MM.1S (cell line): ENCODE measurements at regions not wholly inside any gene's neighbourhood (a gene's known extent, or its start where the extent isn't known, plus 50 kb on each side); places are given as distances from the start of the nearest gene placed in this dataset.

Experiments used
- DNase-seq: peaks from one replicate; pipeline ENCODE4 v3.0.0-alpha.2; 2015
- H2AFZ ChIP-seq: fragments of 300-600 bp; sonication (generic); 2 replicates; pipeline ENCODE4 v1.6.0; 2016; ENCODE audit warnings: antibody characterized with exemption, low read length
- H3F3A ChIP-seq: fragments of 300-600 bp; sonication (generic); 2 replicates; pipeline ENCODE4 v1.6.1; 2016; ENCODE audit warnings: mild to moderate bottlenecking, antibody characterized with exemption, low read length, moderate library complexity, mixed read lengths; ENCODE audit not compliant: insufficient read depth
- H3K27ac ChIP-seq: fragments of 300-600 bp; sonication (generic); 2 replicates; pipeline ENCODE4 v1.5.1; 2016; ENCODE audit warnings: mild to moderate bottlenecking, low read length
- H3K27me3 ChIP-seq: fragments of 300-600 bp; sonication (generic); replicated peaks from 2 replicates; pipeline ENCODE4 v1.6.0; 2016; ENCODE audit warnings: low read length; ENCODE audit not compliant: insufficient read depth
- H3K36me3 ChIP-seq: fragments of 300-600 bp; sonication (generic); replicated peaks from 2 replicates; pipeline ENCODE4 v1.6.1; 2016; ENCODE audit warnings: mild to moderate bottlenecking, low read length, mixed read lengths; ENCODE audit not compliant: insufficient read depth
- H3K4me1 ChIP-seq: fragments of 300-600 bp; sonication (generic); 2 replicates; pipeline ENCODE4 v1.6.1; 2016; ENCODE audit warnings: low read length, mixed read lengths
- H3K4me2 ChIP-seq: fragments of 300-600 bp; sonication (generic); 2 replicates; pipeline ENCODE4 v1.6.0; 2016; ENCODE audit warnings: low read depth, low read length
- H3K4me3 ChIP-seq: fragments of 300-600 bp; sonication (generic); 2 replicates; pipeline ENCODE4 v1.5.1; 2016; ENCODE audit warnings: low read length, mixed read lengths
- H3K79me2 ChIP-seq: fragments of 300-600 bp; sonication (generic); 2 replicates; pipeline ENCODE4 v1.6.1; 2016; ENCODE audit warnings: mixed run types, low read length, mixed read lengths
- H3K9ac ChIP-seq: fragments of 300-600 bp; sonication (generic); 2 replicates; pipeline ENCODE4 v1.6.1; 2016; ENCODE audit warnings: low read length, mixed read lengths
- H3K9me2 ChIP-seq: fragments of 300-600 bp; sonication (generic); replicated peaks from 2 replicates; pipeline ENCODE4 v1.6.1; 2016; ENCODE audit warnings: mild to moderate bottlenecking, low read length, mixed read lengths; ENCODE audit not compliant: insufficient read depth
- H3K9me3 ChIP-seq: fragments of 300-600 bp; sonication (generic); replicated peaks from 2 replicates; pipeline ENCODE4 v1.6.1; 2016; ENCODE audit warnings: mild to moderate bottlenecking, low read length, mixed read lengths; ENCODE audit not compliant: insufficient read depth
- H4K20me1 ChIP-seq: fragments of 300-600 bp; sonication (generic); 2 replicates; pipeline ENCODE4 v1.6.1; 2016; ENCODE audit warnings: mild to moderate bottlenecking, low read length, moderate library complexity, mixed read lengths; ENCODE audit not compliant: insufficient read depth
- EZH2 ChIP-seq: fragments of 300-600 bp; sonication (generic); optimal IDR thresholded peaks from 2 replicates; pipeline ENCODE3; 2017; ENCODE audit warnings: low read depth, mild to moderate bottlenecking, antibody characterized with exemption, low read length, mixed read lengths
- EZH2phosphoT487 ChIP-seq: fragments of 300-600 bp; sonication (generic); IDR thresholded peaks from 2 replicates; pipeline ENCODE4 v1.6.1; 2018; ENCODE audit warnings: antibody characterized with exemption, low read length
- TF ChIP-seq, protein P1 (sequence below): fragments of 300-600 bp; sonication (generic); IDR thresholded peaks from 2 replicates; pipeline ENCODE4 v1.5.1; 2016; ENCODE audit warnings: antibody characterized with exemption, low read length, mixed read lengths

DNA sequence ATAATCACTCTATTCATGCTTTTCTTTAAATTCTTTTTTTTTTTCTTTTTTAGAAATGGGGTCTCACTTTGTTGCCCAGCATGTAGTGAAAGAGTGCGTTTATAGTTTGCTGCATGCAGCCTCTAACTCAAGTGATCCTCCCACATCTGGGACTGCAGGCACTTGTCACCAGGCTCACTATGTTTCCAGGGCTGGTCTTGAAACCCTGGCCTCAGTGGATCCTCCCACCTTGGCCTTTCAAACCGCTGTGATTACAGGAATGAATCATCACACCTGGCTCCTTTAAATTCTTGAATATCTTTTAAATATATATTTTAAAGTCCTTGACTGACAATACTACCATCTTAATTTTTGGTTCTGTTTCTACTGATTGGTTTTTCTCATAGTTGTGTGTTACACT is 591.6 kb upstream of the KCND2 start:
- Histone ChIP-seq H3K4me2 (no peak overlapping the region), H3F3A (no peaks in the 10 kb centered on the region), H3K27me3 (no peaks in the 10 kb centered on the region), H3K9ac (no peak overlapping the region), H4K20me1 (no peaks in the 10 kb centered on the region), H3K9me2 (no peaks in the 10 kb centered on the region), H3K4me1 (no peaks in the 10 kb centered on the region), H3K79me2 (no peaks in the 10 kb centered on the region), H3K27ac (no peak overlapping the region), H2AFZ (no peak overlapping the region), H3K4me3 (no peak overlapping the region), H3K9me3 (no peaks in the 10 kb centered on the region), H3K36me3 (no peaks in the 10 kb centered on the region)
- TF ChIP-seq EZH2phosphoT487, result no peak
- TF ChIP-seq EZH2, result no peak
- TF ChIP-seq, protein P1, sequence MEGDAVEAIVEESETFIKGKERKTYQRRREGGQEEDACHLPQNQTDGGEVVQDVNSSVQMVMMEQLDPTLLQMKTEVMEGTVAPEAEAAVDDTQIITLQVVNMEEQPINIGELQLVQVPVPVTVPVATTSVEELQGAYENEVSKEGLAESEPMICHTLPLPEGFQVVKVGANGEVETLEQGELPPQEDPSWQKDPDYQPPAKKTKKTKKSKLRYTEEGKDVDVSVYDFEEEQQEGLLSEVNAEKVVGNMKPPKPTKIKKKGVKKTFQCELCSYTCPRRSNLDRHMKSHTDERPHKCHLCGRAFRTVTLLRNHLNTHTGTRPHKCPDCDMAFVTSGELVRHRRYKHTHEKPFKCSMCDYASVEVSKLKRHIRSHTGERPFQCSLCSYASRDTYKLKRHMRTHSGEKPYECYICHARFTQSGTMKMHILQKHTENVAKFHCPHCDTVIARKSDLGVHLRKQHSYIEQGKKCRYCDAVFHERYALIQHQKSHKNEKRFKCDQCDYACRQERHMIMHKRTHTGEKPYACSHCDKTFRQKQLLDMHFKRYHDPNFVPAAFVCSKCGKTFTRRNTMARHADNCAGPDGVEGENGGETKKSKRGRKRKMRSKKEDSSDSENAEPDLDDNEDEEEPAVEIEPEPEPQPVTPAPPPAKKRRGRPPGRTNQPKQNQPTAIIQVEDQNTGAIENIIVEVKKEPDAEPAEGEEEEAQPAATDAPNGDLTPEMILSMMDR, result no peak
- DNase-seq, result no peak

DNA sequence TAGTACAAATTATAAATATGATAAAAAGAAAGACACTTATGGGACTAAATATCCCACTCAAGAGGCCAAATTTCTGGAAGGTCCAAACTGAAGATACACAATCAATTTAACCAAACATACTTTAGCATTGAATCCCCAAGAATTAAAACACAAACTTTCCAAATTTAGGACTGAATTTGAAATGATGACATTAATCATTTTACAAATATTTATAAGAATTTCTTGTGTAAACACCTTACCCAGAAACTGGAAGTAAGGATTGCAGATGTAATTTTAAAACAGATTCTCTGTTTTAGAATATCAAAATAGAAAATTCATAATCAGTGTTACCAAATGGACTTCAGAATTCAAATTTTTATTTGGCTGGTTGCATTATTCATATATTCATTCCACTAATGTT is 588.2 kb upstream of the KCND2 start:
- Histone ChIP-seq H3K9me3 (no peaks in the 10 kb centered on the region), H3K36me3 (no peaks in the 10 kb centered on the region), H2AFZ (no peak overlapping the region), H3K9me2 (no peaks in the 10 kb centered on the region), H3K9ac (no peak overlapping the region), H3K27ac (no peak overlapping the region), H3F3A (no peaks in the 10 kb centered on the region), H3K4me1 (no peaks in the 10 kb centered on the region), H3K4me3 (no peak overlapping the region), H4K20me1 (no peaks in the 10 kb centered on the region), H3K79me2 (no peaks in the 10 kb centered on the region), H3K4me2 (no peak overlapping the region), H3K27me3 (no peaks in the 10 kb centered on the region)
- TF ChIP-seq, protein P1, result no peak
- no peak for TF ChIP-seq EZH2
- no peak for TF ChIP-seq EZH2phosphoT487
- no peak for DNase-seq

DNA sequence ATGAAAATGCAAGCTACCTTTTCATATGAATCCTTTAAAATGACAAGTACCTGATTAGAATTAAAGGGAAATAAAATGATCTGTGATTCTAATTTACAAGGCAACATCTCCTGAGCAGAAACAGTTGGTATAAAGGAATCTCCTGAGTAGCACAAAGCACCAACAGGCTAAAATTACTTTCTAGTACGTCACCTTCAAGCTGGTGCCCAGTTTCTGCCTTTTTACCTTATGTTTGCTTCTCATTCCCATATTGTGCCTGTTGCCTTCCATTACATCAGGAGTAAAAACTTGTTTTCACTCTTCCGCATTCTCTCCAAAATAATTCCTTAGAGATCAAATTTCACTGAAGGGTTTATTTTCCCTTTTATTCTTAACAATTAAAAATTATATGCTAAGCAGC is 587.1 kb upstream of the KCND2 start:
- no peak for TF ChIP-seq EZH2phosphoT487
- TF ChIP-seq, protein P1, result no peak
- no peak for TF ChIP-seq EZH2

More for the DNA sequence above, 587.1 kb upstream of the KCND2 start:
- H3K27ac ChIP-seq, result no peak overlapping the region
- H3K27me3 ChIP-seq, result no peaks in the 10 kb centered on the region
- no peak for DNase-seq
- H4K20me1 ChIP-seq, result no peaks in the 10 kb centered on the region
- H3K9me2 ChIP-seq, result no peaks in the 10 kb centered on the region
- H2AFZ ChIP-seq, result no peak overlapping the region
- no peaks in the 10 kb centered on the region for H3K79me2 ChIP-seq
- H3K9me3 ChIP-seq, result no peaks in the 10 kb centered on the region
- no peak overlapping the region for H3K4me2 ChIP-seq
- H3K4me3 ChIP-seq, result no peak overlapping the region
- H3F3A ChIP-seq, result no peaks in the 10 kb centered on the region
- H3K36me3 ChIP-seq, result no peaks in the 10 kb centered on the region
- H3K4me1 ChIP-seq, result no peaks in the 10 kb centered on the region
- H3K9ac ChIP-seq, result no peak overlapping the region
